ENCODE measurements at regions not wholly inside any gene's neighbourhood (a gene's known extent, or its start where the extent isn't known, plus 50 kb on each side); places are given as distances from the start of the nearest gene placed in this dataset.

DNA sequence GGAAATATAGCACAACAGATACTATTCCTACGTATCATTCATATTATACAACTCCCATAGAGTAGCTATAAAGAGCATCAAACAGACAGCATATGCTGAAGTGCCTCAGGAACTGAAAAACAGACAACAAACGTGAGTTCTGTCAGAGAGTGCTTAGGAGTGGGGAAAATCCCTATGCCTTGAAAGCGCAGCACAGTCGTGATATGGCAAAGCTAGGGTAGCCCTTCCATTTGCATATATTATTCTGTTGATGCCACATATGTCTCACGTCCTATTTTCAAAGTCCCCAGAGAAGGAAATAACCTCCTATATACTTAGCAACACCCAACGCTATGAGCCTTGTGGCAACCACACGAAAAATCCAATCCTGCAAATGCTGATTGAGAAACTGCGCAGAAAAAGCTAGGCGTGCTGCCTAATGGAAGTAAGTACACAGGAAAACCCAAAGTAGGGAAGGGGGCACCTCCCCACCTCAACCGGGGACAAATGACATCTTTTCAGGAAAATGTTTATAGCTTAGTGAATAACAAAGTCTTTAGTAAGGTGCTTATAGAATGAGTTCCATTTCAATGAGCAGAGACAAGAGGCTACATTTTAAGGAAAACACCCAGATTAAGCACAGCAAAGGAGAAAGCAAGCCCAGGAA, 105.1 kb downstream of the MED10 start:
- Histone ChIP-seq H2AFZ (ENCODE audit: low read depth, low read length) (no peak overlapping the region), H3K27me3 (ENCODE audit: insufficient read depth, low read depth, low read length) (no peaks in the 10 kb centered on the region), H3K9ac (ENCODE audit: low read length) (no peak overlapping the region), H3K9me2 (ENCODE audit: insufficient read depth, low read length) (no peaks in the 10 kb centered on the region), H3K27ac (ENCODE audit: low read length) (no peak overlapping the region), H3K4me3 (ENCODE audit: low read length) (no peak overlapping the region), H3K4me2 (ENCODE audit: low read length) (no peak overlapping the region), H4K20me1 (ENCODE audit: insufficient read depth) (no peaks in the 10 kb centered on the region), H3K9me3 (ENCODE audit: low read length) (no peaks in the 10 kb centered on the region), H3F3A (ENCODE audit: insufficient read depth, low read length, poor library complexity, severe bottlenecking) (peaks cover 2% of the 10 kb centered on the region), H3K36me3 (ENCODE audit: insufficient read depth, low read length) (no peaks in the 10 kb centered on the region), H3K79me2 (replicated peaks; ENCODE audit: insufficient read depth, low read length) (no peaks in the 10 kb centered on the region)
- TF ChIP-seq, protein P1, sequence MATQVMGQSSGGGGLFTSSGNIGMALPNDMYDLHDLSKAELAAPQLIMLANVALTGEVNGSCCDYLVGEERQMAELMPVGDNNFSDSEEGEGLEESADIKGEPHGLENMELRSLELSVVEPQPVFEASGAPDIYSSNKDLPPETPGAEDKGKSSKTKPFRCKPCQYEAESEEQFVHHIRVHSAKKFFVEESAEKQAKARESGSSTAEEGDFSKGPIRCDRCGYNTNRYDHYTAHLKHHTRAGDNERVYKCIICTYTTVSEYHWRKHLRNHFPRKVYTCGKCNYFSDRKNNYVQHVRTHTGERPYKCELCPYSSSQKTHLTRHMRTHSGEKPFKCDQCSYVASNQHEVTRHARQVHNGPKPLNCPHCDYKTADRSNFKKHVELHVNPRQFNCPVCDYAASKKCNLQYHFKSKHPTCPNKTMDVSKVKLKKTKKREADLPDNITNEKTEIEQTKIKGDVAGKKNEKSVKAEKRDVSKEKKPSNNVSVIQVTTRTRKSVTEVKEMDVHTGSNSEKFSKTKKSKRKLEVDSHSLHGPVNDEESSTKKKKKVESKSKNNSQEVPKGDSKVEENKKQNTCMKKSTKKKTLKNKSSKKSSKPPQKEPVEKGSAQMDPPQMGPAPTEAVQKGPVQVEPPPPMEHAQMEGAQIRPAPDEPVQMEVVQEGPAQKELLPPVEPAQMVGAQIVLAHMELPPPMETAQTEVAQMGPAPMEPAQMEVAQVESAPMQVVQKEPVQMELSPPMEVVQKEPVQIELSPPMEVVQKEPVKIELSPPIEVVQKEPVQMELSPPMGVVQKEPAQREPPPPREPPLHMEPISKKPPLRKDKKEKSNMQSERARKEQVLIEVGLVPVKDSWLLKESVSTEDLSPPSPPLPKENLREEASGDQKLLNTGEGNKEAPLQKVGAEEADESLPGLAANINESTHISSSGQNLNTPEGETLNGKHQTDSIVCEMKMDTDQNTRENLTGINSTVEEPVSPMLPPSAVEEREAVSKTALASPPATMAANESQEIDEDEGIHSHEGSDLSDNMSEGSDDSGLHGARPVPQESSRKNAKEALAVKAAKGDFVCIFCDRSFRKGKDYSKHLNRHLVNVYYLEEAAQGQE (IDR thresholded peaks at IDR 0.05; ENCODE audit: borderline replicate concordance): no peak
- TF ChIP-seq RAD21 (conservative IDR thresholded peaks at IDR 0.05): no peak
- TF ChIP-seq POLR2AphosphoS5 (IDR thresholded peaks at IDR 0.05): no peak
- TF ChIP-seq, protein P2, sequence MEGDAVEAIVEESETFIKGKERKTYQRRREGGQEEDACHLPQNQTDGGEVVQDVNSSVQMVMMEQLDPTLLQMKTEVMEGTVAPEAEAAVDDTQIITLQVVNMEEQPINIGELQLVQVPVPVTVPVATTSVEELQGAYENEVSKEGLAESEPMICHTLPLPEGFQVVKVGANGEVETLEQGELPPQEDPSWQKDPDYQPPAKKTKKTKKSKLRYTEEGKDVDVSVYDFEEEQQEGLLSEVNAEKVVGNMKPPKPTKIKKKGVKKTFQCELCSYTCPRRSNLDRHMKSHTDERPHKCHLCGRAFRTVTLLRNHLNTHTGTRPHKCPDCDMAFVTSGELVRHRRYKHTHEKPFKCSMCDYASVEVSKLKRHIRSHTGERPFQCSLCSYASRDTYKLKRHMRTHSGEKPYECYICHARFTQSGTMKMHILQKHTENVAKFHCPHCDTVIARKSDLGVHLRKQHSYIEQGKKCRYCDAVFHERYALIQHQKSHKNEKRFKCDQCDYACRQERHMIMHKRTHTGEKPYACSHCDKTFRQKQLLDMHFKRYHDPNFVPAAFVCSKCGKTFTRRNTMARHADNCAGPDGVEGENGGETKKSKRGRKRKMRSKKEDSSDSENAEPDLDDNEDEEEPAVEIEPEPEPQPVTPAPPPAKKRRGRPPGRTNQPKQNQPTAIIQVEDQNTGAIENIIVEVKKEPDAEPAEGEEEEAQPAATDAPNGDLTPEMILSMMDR (IDR thresholded peaks at IDR 0.05; ENCODE audit: poor library complexity, severe bottlenecking): no peak
- no peak for TF ChIP-seq TAF1 (IDR thresholded peaks at IDR 0.05; ENCODE audit: low read depth)
- no peak for TF ChIP-seq SMC3 (conservative IDR thresholded peaks at IDR 0.05; ENCODE audit: poor library complexity)
- no peak for TF ChIP-seq EZH2 (IDR thresholded peaks at IDR 0.05; ENCODE audit: borderline replicate concordance, insufficient read depth, low read length, poor library complexity, severe bottlenecking)
- no peak for TF ChIP-seq MXI1 (conservative IDR thresholded peaks at IDR 0.05; ENCODE audit: poor library complexity, severe bottlenecking)
- no peak for TF ChIP-seq EP300 (conservative IDR thresholded peaks at IDR 0.05; ENCODE audit: poor library complexity, severe bottlenecking)

DNA sequence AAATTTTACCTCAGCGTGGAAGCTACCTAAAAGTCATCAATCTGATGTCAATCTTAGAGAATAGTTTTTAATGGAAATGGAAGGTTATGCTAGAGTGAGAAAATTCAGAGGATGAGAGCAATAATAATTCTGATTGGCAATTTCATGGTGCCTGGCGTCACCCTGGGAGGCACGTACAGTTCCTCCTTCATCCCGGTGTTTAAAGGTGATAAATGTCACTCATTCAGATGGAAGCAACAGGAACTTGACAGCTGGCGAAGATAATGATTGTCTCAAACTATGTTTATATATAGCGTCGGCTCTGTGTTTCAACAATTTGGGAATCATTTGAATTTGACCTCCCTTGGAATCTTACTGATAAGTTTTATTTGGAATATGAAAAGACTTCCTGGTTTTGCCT, 108.4 kb downstream of the MED10 start:
- H3F3A ChIP-seq (ENCODE audit: insufficient read depth, low read length, poor library complexity, severe bottlenecking): peaks cover 2% of the 10 kb centered on the region
- peak overlapping the region; percentile 0 for H3K4me2 ChIP-seq (ENCODE audit: low read length)
- H3K27ac ChIP-seq (ENCODE audit: low read length): peak overlapping the region; percentile 37
- peak overlapping the region; percentile 6 for H3K4me3 ChIP-seq (ENCODE audit: low read length)
- no peaks in the 10 kb centered on the region for H3K9me3 ChIP-seq (ENCODE audit: low read length)
- no peaks in the 10 kb centered on the region for H3K27me3 ChIP-seq (ENCODE audit: insufficient read depth, low read depth, low read length)
- peak; percentile 94 for TF ChIP-seq POLR2AphosphoS5 (IDR thresholded peaks at IDR 0.05)
- TF ChIP-seq, protein P2 (IDR thresholded peaks at IDR 0.05; ENCODE audit: poor library complexity, severe bottlenecking): no peak
- TF ChIP-seq EZH2 (IDR thresholded peaks at IDR 0.05; ENCODE audit: borderline replicate concordance, insufficient read depth, low read length, poor library complexity, severe bottlenecking): no peak
- peak; percentile 95 for TF ChIP-seq EP300 (conservative IDR thresholded peaks at IDR 0.05; ENCODE audit: poor library complexity, severe bottlenecking)
- no peak for TF ChIP-seq MXI1 (conservative IDR thresholded peaks at IDR 0.05; ENCODE audit: poor library complexity, severe bottlenecking)
- no peak for TF ChIP-seq RAD21 (conservative IDR thresholded peaks at IDR 0.05)
- TF ChIP-seq, protein P1 (IDR thresholded peaks at IDR 0.05; ENCODE audit: borderline replicate concordance): peak; percentile 80
- TF ChIP-seq SMC3 (conservative IDR thresholded peaks at IDR 0.05; ENCODE audit: poor library complexity): no peak
- no peak for TF ChIP-seq TAF1 (IDR thresholded peaks at IDR 0.05; ENCODE audit: low read depth)
- H2AFZ ChIP-seq (ENCODE audit: low read depth, low read length): no peak overlapping the region
- no peaks in the 10 kb centered on the region for H3K36me3 ChIP-seq (ENCODE audit: insufficient read depth, low read length)
- H4K20me1 ChIP-seq (ENCODE audit: insufficient read depth): no peaks in the 10 kb centered on the region
- no peak overlapping the region for H3K9ac ChIP-seq (ENCODE audit: low read length)
- H3K9me2 ChIP-seq (ENCODE audit: insufficient read depth, low read length): no peaks in the 10 kb centered on the region
- H3K79me2 ChIP-seq (replicated peaks; ENCODE audit: insufficient read depth, low read length): no peaks in the 10 kb centered on the region

All from neural cell (in vitro differentiated cells).